ENCODE measurements at regions not wholly inside any gene's neighbourhood (a gene's known extent, or its start where the extent isn't known, plus 50 kb on each side); places are given as distances from the start of the nearest gene placed in this dataset.

DNA sequence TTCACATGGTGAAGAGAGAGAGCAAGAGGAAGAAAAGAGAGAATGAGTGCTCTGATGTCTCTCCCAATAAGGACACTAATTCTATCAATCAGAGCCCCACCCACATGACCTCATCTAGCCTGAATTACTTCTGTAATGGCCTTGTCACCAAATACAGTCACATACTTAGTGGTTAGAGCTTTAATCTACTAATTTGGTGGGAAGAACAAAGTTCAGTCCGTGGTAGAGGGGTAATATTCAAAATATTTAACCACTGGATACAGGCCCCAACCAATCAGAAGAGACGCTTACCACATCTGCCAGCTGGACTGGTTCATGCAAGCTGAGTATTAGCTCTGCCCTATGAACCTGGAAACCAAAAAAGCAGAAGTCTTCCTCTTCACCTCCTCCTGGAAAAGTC lies 336.3 kb upstream of the NFE2L3 start:
- CTCF ChIA-PET = interaction anchor here (1.2 to 1.3 kb wide), 2 partner anchors 36 to 250 kb away, joined by 3 to 4 read pairs; no protein-coding TSS in a partner anchor
- FAIRE-seq = no peak
- no peak for DNase-seq (ENCODE audit: low read depth in 1 of 2, low spot score in 1 of 2)
- ATAC-seq = no peak
- Histone ChIP-seq H3K4me1 (no peaks in the 10 kb centered on the region), H3K27ac (no peak overlapping the region), H3K4me2 (no peak overlapping the region), H3K9me3 (no peaks in the 10 kb centered on the region), H3K4me3 (no peak overlapping the region)
- POLR2A ChIA-PET = interaction anchor here (0.7 kb wide), 1 partner anchor 31 kb away, joined by 4 read pairs; no protein-coding TSS in a partner anchor
- WGBS (ENCODE audit: missing lambda C conversion rate) = 13% methylated on average over 2 of the region's 2 CpGs
- no peak for TF ChIP-seq CBX8 (IDR thresholded peaks at IDR 0.05)
- TF ChIP-seq, protein P1, sequence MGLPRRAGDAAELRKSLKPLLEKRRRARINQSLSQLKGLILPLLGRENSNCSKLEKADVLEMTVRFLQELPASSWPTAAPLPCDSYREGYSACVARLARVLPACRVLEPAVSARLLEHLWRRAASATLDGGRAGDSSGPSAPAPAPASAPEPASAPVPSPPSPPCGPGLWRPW (IDR thresholded peaks at IDR 0.05) = no peak
- TF ChIP-seq SREBF2 (IDR thresholded peaks at IDR 0.05) = no peak
- TF ChIP-seq JUNB (IDR thresholded peaks at IDR 0.05) = no peak
- TF ChIP-seq KDM1A (IDR thresholded peaks at IDR 0.05; ENCODE audit: low read depth) = no peak
- TF ChIP-seq HEYL (CRISPR knock-in tag; IDR thresholded peaks at IDR 0.05) = no peak
- no peak for TF ChIP-seq ZNF302 (CRISPR knock-in tag; IDR thresholded peaks at IDR 0.05)
- no peak for TF ChIP-seq MAFK (IDR thresholded peaks at IDR 0.05; ENCODE audit: partially characterized antibody)
- no peak for TF ChIP-seq FOSB (CRISPR knock-in tag; IDR thresholded peaks at IDR 0.05)
- TF ChIP-seq, protein P2, sequence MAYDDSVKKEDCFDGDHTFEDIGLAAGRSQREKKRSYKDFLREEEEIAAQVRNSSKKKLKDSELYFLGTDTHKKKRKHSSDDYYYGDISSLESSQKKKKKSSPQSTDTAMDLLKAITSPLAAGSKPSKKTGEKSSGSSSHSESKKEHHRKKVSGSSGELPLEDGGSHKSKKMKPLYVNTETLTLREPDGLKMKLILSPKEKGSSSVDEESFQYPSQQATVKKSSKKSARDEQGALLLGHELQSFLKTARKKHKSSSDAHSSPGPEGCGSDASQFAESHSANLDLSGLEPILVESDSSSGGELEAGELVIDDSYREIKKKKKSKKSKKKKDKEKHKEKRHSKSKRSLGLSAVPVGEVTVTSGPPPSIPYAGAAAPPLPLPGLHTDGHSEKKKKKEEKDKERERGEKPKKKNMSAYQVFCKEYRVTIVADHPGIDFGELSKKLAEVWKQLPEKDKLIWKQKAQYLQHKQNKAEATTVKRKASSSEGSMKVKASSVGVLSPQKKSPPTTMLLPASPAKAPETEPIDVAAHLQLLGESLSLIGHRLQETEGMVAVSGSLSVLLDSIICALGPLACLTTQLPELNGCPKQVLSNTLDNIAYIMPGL (CRISPR knock-in tag; IDR thresholded peaks at IDR 0.05; ENCODE audit: borderline replicate concordance) = no peak
- no peak for TF ChIP-seq EP300 (IDR thresholded peaks at IDR 0.05)
- TF ChIP-seq, protein P3, sequence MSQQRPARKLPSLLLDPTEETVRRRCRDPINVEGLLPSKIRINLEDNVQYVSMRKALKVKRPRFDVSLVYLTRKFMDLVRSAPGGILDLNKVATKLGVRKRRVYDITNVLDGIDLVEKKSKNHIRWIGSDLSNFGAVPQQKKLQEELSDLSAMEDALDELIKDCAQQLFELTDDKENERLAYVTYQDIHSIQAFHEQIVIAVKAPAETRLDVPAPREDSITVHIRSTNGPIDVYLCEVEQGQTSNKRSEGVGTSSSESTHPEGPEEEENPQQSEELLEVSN (IDR thresholded peaks at IDR 0.05; ENCODE audit: borderline replicate concordance, low read depth) = no peak
- no peak for TF ChIP-seq PHF8 (IDR thresholded peaks at IDR 0.05; ENCODE audit: borderline replicate concordance, low read depth)

DNA sequence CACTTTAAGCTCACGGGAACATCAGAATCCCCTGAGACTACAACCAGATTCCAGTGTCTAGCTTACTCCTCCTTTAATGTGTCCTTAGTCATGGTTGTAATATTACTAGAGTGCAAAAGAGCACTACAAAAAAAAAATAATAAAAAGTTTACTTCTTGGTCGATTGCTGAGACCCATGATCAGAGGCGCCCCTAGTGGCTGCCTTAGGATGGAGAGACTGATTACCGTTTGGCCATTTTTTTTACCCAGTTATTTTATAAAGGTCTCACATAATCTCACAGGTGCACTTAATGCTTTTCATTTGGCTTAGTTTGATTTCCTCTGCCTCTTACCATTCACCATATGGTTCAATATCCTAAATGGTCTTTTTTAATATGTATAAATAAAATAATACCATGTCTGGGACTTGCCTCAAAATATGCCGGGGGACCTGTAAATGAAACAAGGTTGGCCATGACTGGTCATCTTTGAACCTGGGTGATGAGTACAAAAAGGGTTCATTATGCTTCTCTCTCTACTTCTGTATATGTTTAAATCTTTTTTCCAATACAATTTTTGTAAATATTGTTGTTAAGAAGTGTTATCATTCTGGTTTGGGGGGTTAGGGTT lies 331.5 kb upstream of the NFE2L3 start:
- Histone ChIP-seq H3K4me2 (no peak overlapping the region), H3K4me3 (no peak overlapping the region), H3K4me1 (no peaks in the 10 kb centered on the region), H3K9me3 (no peaks in the 10 kb centered on the region), H3K27ac (no peak overlapping the region)
- 25% methylated on average over 5 of the region's 5 CpGs for whole genome bisulfite sequencing (ENCODE audit: missing lambda C conversion rate)
- ChIA-PET POLR2A (no interaction called here), CTCF (interaction anchor here (1.1 to 1.3 kb wide), 5 partner anchors 10 to 106 kb away, joined by 3 to 4 read pairs (median 3); no protein-coding TSS in a partner anchor)
- FAIRE-seq (no peak), DNase-seq (ENCODE audit: low read depth in 1 of 2, low spot score in 1 of 2) (peak; percentile 23 to 26), ATAC-seq (peak in 1 of 2 experiments; percentile 57; a peak in 1 of 6 replicates)
- TF ChIP-seq, protein P4, sequence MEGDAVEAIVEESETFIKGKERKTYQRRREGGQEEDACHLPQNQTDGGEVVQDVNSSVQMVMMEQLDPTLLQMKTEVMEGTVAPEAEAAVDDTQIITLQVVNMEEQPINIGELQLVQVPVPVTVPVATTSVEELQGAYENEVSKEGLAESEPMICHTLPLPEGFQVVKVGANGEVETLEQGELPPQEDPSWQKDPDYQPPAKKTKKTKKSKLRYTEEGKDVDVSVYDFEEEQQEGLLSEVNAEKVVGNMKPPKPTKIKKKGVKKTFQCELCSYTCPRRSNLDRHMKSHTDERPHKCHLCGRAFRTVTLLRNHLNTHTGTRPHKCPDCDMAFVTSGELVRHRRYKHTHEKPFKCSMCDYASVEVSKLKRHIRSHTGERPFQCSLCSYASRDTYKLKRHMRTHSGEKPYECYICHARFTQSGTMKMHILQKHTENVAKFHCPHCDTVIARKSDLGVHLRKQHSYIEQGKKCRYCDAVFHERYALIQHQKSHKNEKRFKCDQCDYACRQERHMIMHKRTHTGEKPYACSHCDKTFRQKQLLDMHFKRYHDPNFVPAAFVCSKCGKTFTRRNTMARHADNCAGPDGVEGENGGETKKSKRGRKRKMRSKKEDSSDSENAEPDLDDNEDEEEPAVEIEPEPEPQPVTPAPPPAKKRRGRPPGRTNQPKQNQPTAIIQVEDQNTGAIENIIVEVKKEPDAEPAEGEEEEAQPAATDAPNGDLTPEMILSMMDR (IDR thresholded peaks at IDR 0.05) = peak; percentile 46
- TF ChIP-seq RAD21 (conservative IDR thresholded peaks at IDR 0.05 in 1 of 2, IDR thresholded peaks at IDR 0.05 in 1 of 2) = no peak; a peak in 1 of 5 replicates

DNA sequence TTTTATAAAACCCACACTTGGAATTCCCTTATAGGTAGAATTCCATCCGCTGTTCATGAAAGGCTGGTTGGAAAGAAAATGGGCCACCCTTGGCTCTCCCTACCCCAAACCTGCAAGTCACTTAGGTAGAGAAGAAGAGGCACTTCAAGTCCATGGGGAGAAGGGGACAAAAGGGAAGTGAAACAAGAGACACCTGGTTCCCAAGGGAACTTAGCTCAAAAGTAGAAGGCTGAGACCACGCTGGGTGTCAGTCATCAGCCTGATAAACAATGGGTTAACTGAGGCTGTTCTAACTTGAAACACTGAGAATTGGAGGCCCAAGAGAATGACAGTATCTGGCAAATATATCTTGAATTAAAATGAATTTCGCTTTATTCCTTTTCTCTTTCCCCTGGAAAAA lies 330.8 kb upstream of the NFE2L3 start:
- Histone ChIP-seq H3K27ac (no peak overlapping the region), H3K9me3 (no peaks in the 10 kb centered on the region), H3K4me2 (no peak overlapping the region), H3K4me1 (no peaks in the 10 kb centered on the region), H3K4me3 (no peak overlapping the region)
- POLR2A ChIA-PET = no interaction called here
- no peak for FAIRE-seq
- DNase-seq (ENCODE audit: low read depth in 1 of 2, low spot score in 1 of 2) = no peak
- CTCF ChIA-PET = interaction anchor here (1.1 to 1.3 kb wide), 2 partner anchors 11 to 27 kb away, joined by 3 read pairs; no protein-coding TSS in a partner anchor
- no peak for TF ChIP-seq ZC3H11A (IDR thresholded peaks at IDR 0.05)
- TF ChIP-seq, protein P5, sequence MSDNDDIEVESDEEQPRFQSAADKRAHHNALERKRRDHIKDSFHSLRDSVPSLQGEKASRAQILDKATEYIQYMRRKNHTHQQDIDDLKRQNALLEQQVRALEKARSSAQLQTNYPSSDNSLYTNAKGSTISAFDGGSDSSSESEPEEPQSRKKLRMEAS (IDR thresholded peaks at IDR 0.05) = no peak
- TF ChIP-seq, protein P6, sequence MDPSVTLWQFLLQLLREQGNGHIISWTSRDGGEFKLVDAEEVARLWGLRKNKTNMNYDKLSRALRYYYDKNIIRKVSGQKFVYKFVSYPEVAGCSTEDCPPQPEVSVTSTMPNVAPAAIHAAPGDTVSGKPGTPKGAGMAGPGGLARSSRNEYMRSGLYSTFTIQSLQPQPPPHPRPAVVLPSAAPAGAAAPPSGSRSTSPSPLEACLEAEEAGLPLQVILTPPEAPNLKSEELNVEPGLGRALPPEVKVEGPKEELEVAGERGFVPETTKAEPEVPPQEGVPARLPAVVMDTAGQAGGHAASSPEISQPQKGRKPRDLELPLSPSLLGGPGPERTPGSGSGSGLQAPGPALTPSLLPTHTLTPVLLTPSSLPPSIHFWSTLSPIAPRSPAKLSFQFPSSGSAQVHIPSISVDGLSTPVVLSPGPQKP (IDR thresholded peaks at IDR 0.05; ENCODE audit: low read depth, low read length) = no peak
- WGBS (ENCODE audit: missing lambda C conversion rate) = 25% methylated on average over 3 of the region's 3 CpGs
- ATAC-seq = no peak

Measured in A549 (cell line).